CD4-positive, CD25-positive, alpha-beta regulatory T cell (primary cell): ENCODE measurements at regions not wholly inside any gene's neighbourhood (a gene's known extent, or its start where the extent isn't known, plus 50 kb on each side); places are given as distances from the start of the nearest gene placed in this dataset.

ENCODE experiments used
- ATAC-seq, 2 donors: fragments of 150-1000 bp; cut with Tn5 transposase; one replicate each; pipeline ENCODE4 v1.10.0; 2021; ENCODE audit warnings: low read depth in 2 of 2, moderate number of reproducible peaks in 2 of 2, moderate library complexity in 1 of 2
- DNase-seq, 3 donors: peaks; one replicate each; pipeline versions ENCODE4 v3.0.0 to v3.0.0-alpha.2; 2012 to 2022; ENCODE audit warnings: mixed read lengths in 1 of 3
- H3K27ac ChIP-seq: one replicate; pipeline ENCODE4 v1.7.0; 2013; ENCODE audit warnings: mild to moderate bottlenecking, low read length; ENCODE audit not compliant: insufficient read depth, poor library complexity, severe bottlenecking
- H3K27me3 ChIP-seq: one replicate; pipeline ENCODE4 v1.7.0; 2013; ENCODE audit warnings: low read length; ENCODE audit not compliant: control insufficient read depth, insufficient read depth
- H3K36me3 ChIP-seq: one replicate; pipeline ENCODE4 v1.7.0; 2013; ENCODE audit warnings: mild to moderate bottlenecking, low read length, moderate library complexity; ENCODE audit not compliant: control insufficient read depth, insufficient read depth
- H3K4me1 ChIP-seq: 2 replicates; pipeline ENCODE4 v1.7.0; 2013; ENCODE audit warnings: mild to moderate bottlenecking, low read length; ENCODE audit not compliant: insufficient read depth, control insufficient read depth, poor library complexity, severe bottlenecking
- H3K4me3 ChIP-seq: one replicate; pipeline ENCODE4 v1.7.0; 2013; ENCODE audit warnings: low read depth, mild to moderate bottlenecking, low read length, moderate library complexity
- H3K9me3 ChIP-seq, 2 experiments: 1 replicate in 1 of 2; 2 replicates in 1 of 2; pipeline ENCODE4 v1.7.0; 2013; ENCODE audit warnings: low read length in 2 of 2, mild to moderate bottlenecking in 1 of 2, moderate library complexity in 1 of 2; ENCODE audit not compliant: control insufficient read depth in 2 of 2
- H3K27ac Mint-ChIP-seq, 3 donors: one replicate each; pipeline ENCODE4 v1.8.0; 2020 to 2022; ENCODE audit warnings: mild to moderate bottlenecking in 3 of 3, mixed read lengths in 3 of 3, moderate library complexity in 2 of 3
- H3K27me3 Mint-ChIP-seq: one replicate; pipeline ENCODE4 v1.8.0; 2022; ENCODE audit warnings: mild to moderate bottlenecking, mixed read lengths
- H3K36me3 Mint-ChIP-seq: one replicate; pipeline ENCODE4 v1.8.0; 2020; ENCODE audit warnings: mixed read lengths
- H3K4me1 Mint-ChIP-seq, 4 donors: one replicate each; pipeline ENCODE4 v1.8.0; 2020 to 2022; ENCODE audit warnings: mixed read lengths in 4 of 4, mild to moderate bottlenecking in 1 of 4
- H3K4me3 Mint-ChIP-seq, 4 donors: one replicate each; pipeline ENCODE4 v1.8.0; 2020 to 2022; ENCODE audit warnings: mild to moderate bottlenecking in 4 of 4, mixed read lengths in 4 of 4, moderate library complexity in 3 of 4
- H3K9me3 Mint-ChIP-seq, 7 donors: one replicate each; pipeline ENCODE4 v1.8.0; 2020 to 2022; ENCODE audit warnings: mixed read lengths in 7 of 7, mild to moderate bottlenecking in 3 of 7, moderate library complexity in 2 of 7

GRCh38 chr3:95758707-95759106, 1055.7 kb upstream of the EPHA6 start:
- H3K27ac ChIP-seq = no peak overlapping the region
- no peak overlapping the region for H3K27ac Mint-ChIP-seq
- H3K36me3 Mint-ChIP-seq = no peaks in the 10 kb centered on the region
- H3K9me3 Mint-ChIP-seq = peaks cover under 1 to 7% (median 3%) of the 10 kb centered on the region in 7 donors
- no peaks in the 10 kb centered on the region for H3K36me3 ChIP-seq
- H3K4me1 Mint-ChIP-seq = no peaks in the 10 kb centered on the region
- H3K4me3 ChIP-seq = no peak overlapping the region
- no peaks in the 10 kb centered on the region for H3K27me3 ChIP-seq
- H3K4me1 ChIP-seq = no peaks in the 10 kb centered on the region
- no peaks in the 10 kb centered on the region for H3K27me3 Mint-ChIP-seq
- peak overlapping the region in 1 of 4 donors; percentile 63 for H3K4me3 Mint-ChIP-seq
- DNase-seq = no peak
- ATAC-seq = no peak
- H3K9me3 ChIP-seq = no peaks in the 10 kb centered on the region

GRCh38 chr3:95759614-95760301, 1054.6 kb upstream of the EPHA6 start:
- Mint-ChIP-seq H3K4me1 (no peaks in the 10 kb centered on the region), H3K27me3 (no peaks in the 10 kb centered on the region)

DNA sequence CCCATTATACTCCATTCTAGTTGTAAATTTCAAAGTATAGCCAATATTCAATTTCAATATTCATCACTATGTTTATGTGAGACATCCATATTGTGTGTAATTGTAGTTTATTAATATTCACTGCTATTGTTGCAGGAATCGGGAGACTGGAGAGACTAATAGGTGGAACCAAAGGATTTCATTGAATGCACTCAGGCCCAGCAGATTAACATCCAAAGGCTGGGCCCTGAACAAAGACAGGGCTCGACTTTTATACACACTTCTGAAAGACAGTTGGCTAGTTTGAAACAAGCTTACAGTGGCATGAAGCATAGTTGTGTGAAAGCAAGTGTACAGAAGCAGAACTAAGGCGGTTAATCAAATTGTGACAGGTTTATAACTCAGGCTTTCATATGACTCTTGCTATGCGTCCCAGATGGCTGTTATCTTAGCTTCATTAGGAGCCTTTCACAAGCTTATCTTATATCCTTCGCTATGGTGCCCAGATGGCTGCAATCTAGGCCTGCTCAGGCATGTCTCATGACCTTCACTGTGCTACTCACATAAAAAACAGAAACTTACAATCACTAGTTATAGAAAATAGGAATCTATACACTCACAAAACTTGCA, 1038.8 kb upstream of the EPHA6 start:
- no peaks in the 10 kb centered on the region for H3K4me1 Mint-ChIP-seq
- no peak overlapping the region for H3K4me3 ChIP-seq
- H3K9me3 Mint-ChIP-seq = peaks cover 4 to 20% (median 9%) of the 10 kb centered on the region in 7 donors
- no peaks in the 10 kb centered on the region for H3K36me3 Mint-ChIP-seq
- H3K27me3 ChIP-seq = no peaks in the 10 kb centered on the region
- no peak for ATAC-seq
- H3K4me3 Mint-ChIP-seq = no peak overlapping the region
- H3K36me3 ChIP-seq = no peaks in the 10 kb centered on the region
- H3K9me3 ChIP-seq = peaks cover 3 to 15% of the 10 kb centered on the region in 2 experiments
- H3K27ac ChIP-seq = no peak overlapping the region
- no peaks in the 10 kb centered on the region for H3K4me1 ChIP-seq
- no peak overlapping the region for H3K27ac Mint-ChIP-seq
- H3K27me3 Mint-ChIP-seq = no peaks in the 10 kb centered on the region
- DNase-seq = no peak

More at GRCh38 chr3:95759614-95760301, 1054.6 kb upstream of the EPHA6 start:
- no peak for ATAC-seq
- H3K4me3 Mint-ChIP-seq = no peak overlapping the region
- Histone ChIP-seq H3K27me3 (no peaks in the 10 kb centered on the region), H3K4me3 (no peak overlapping the region), H3K27ac (no peak overlapping the region), H3K36me3 (no peaks in the 10 kb centered on the region), H3K4me1 (no peaks in the 10 kb centered on the region), H3K9me3 (no peaks in the 10 kb centered on the region)
- no peak overlapping the region for H3K27ac Mint-ChIP-seq
- no peaks in the 10 kb centered on the region for H3K36me3 Mint-ChIP-seq
- H3K9me3 Mint-ChIP-seq = peaks cover 0 to 7% (median 2%) of the 10 kb centered on the region in 7 donors
- DNase-seq = no peak

DNA sequence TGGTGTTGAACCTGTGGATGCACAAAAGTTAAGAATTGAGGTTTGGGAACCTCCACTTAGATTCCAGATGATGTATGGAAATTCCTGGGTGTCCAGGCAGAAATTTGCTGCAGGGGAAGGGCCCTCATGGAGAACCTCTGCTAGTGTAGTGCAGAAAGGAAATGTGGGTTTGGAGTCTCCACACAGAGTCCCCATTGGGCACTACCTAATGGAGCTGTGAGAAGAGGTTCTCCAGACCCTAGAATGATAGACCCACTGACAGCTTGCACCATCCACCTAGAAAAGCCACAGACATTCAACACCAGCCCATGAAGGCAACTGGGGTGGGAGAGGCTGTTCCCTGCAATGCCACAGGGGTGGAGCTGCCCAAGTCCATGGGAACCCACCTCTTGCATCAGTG, 1032.8 kb upstream of the EPHA6 start:
- Mint-ChIP-seq H3K4me1 (no peaks in the 10 kb centered on the region), H3K27me3 (no peaks in the 10 kb centered on the region), H3K36me3 (no peaks in the 10 kb centered on the region), H3K4me3 (no peak overlapping the region), H3K9me3 (peaks cover 0 to 13% (median 2%) of the 10 kb centered on the region in 7 donors), H3K27ac (no peak overlapping the region)
- Histone ChIP-seq H3K27ac (no peak overlapping the region), H3K27me3 (no peaks in the 10 kb centered on the region), H3K9me3 (peaks cover 2 to 3% of the 10 kb centered on the region in 2 experiments), H3K4me3 (no peak overlapping the region), H3K4me1 (no peaks in the 10 kb centered on the region), H3K36me3 (no peaks in the 10 kb centered on the region)
- ATAC-seq (no peak), DNase-seq (no peak)

DNA sequence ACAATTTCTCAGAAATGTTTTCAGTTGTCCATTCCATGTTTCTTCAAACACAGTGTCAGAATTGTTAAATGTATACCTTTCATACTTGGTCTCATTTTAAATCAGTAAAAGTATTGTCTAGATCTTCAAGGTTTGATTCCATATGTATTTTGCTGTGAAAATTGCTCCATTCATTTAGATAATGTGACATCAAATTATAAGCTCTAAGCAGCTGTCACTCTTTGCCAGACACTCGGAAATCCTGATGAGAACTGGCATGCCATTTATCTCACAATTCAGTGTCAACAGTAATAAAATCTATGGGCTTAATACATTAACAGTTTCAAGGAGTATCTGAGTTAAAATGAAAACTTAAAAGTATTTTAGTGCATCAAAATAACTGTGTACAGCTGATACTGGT, 1025.3 kb upstream of the EPHA6 start:
- no peaks in the 10 kb centered on the region for H3K36me3 Mint-ChIP-seq
- no peaks in the 10 kb centered on the region for H3K4me1 Mint-ChIP-seq

DNA sequence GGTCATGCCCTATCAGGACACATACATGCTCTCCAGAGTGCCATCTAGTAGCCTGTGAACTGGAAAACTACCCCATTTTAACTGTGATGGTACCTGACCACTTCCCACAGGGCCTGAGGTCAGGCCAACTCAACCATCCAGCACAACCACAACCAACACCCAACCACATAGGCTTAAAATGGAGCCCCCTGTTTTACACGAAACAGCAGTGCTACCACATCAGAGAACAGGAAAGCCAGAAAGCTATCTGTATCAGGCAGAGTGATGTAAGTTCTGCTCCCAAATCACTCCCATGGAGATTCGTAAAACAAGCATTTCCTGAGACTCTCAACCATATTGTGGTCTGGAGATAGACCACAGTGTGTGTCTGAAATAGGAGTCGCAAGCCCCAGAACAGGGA, 1017.3 kb upstream of the EPHA6 start:
- Histone ChIP-seq H3K4me3 (no peak overlapping the region), H3K4me1 (no peaks in the 10 kb centered on the region), H3K27ac (no peak overlapping the region), H3K9me3 (peaks cover 0 to 8% of the 10 kb centered on the region in 2 experiments), H3K36me3 (no peaks in the 10 kb centered on the region), H3K27me3 (no peaks in the 10 kb centered on the region)
- H3K9me3 Mint-ChIP-seq = peaks cover 2 to 19% (median 7%) of the 10 kb centered on the region in 7 donors
- no peaks in the 10 kb centered on the region for H3K36me3 Mint-ChIP-seq
- no peak overlapping the region for H3K4me3 Mint-ChIP-seq
- DNase-seq (no peak), ATAC-seq (no peak)
- no peaks in the 10 kb centered on the region for H3K4me1 Mint-ChIP-seq
- H3K27ac Mint-ChIP-seq = no peak overlapping the region
- no peaks in the 10 kb centered on the region for H3K27me3 Mint-ChIP-seq

More for the DNA sequence above, 1025.3 kb upstream of the EPHA6 start:
- H3K36me3 ChIP-seq = no peaks in the 10 kb centered on the region
- H3K4me1 ChIP-seq = no peaks in the 10 kb centered on the region
- Mint-ChIP-seq H3K9me3 (peaks cover 0 to 5% (median 1%) of the 10 kb centered on the region in 7 donors), H3K27ac (no peak overlapping the region), H3K4me3 (no peak overlapping the region), H3K27me3 (no peaks in the 10 kb centered on the region)
- H3K9me3 ChIP-seq = no peaks in the 10 kb centered on the region
- no peaks in the 10 kb centered on the region for H3K27me3 ChIP-seq
- DNase-seq (no peak), ATAC-seq (no peak)
- H3K4me3 ChIP-seq = no peak overlapping the region
- H3K27ac ChIP-seq = no peak overlapping the region

GRCh38 chr3:95798628-95799027, 1015.8 kb upstream of the EPHA6 start:
- Mint-ChIP-seq H3K9me3 (peaks cover 2 to 19% (median 7%) of the 10 kb centered on the region in 7 donors), H3K27ac (no peak overlapping the region), H3K4me1 (no peaks in the 10 kb centered on the region), H3K4me3 (no peak overlapping the region), H3K27me3 (no peaks in the 10 kb centered on the region), H3K36me3 (no peaks in the 10 kb centered on the region)
- no peaks in the 10 kb centered on the region for H3K4me1 ChIP-seq
- ATAC-seq (no peak), DNase-seq (no peak)
- H3K27ac ChIP-seq = no peak overlapping the region
- no peaks in the 10 kb centered on the region for H3K27me3 ChIP-seq
- H3K9me3 ChIP-seq = peaks cover 0 to 8% of the 10 kb centered on the region in 2 experiments
- no peak overlapping the region for H3K4me3 ChIP-seq
- H3K36me3 ChIP-seq = no peaks in the 10 kb centered on the region

DNA sequence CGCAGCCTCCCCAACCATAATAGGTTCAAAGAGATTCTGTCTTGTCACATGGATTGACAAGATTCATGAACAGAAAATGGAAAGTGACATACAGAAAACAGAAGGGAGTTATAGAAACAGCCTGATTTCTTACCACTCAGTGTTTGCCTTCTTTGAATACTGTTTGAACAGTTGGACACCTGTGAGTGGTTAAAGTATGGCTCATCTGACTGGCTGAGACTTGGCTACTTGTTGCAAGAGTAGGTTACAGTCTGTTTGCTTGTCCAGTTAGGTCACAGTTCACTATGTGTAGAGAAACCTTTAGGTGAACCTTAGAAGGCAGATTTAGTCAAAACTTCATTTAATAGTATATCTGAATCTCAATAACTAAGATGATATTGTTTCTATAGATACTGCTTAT, 1003.9 kb upstream of the EPHA6 start:
- no peak for DNase-seq
- peak overlapping the region in 1 of 4 donors; percentile 65 for H3K4me3 Mint-ChIP-seq
- peaks cover 0 to 14% (median 4%) of the 10 kb centered on the region in 7 donors for H3K9me3 Mint-ChIP-seq
- H3K27ac ChIP-seq = no peak overlapping the region
- no peaks in the 10 kb centered on the region for H3K4me1 ChIP-seq
- H3K4me1 Mint-ChIP-seq = no peaks in the 10 kb centered on the region
- no peaks in the 10 kb centered on the region for H3K27me3 ChIP-seq
- no peaks in the 10 kb centered on the region for H3K27me3 Mint-ChIP-seq
- no peak overlapping the region for H3K4me3 ChIP-seq
- no peak overlapping the region for H3K27ac Mint-ChIP-seq
- H3K9me3 ChIP-seq = peaks cover 0 to 3% of the 10 kb centered on the region in 2 experiments
- H3K36me3 Mint-ChIP-seq = no peaks in the 10 kb centered on the region
- no peak for ATAC-seq
- H3K36me3 ChIP-seq = no peaks in the 10 kb centered on the region
